HG02852 (cell line): ENCODE measurements at regions not wholly inside any gene's neighbourhood (a gene's known extent, or its start where the extent isn't known, plus 50 kb on each side); places are given as distances from the start of the nearest gene placed in this dataset.

Experiments
- ATAC-seq: cut with Tn5 transposase; IDR thresholded peaks from one replicate; pipeline ENCODE4 v1.9.1; 2021; ENCODE audit warnings: mild to moderate bottlenecking, moderate library complexity; ENCODE audit not compliant: unreplicated experiment

- ATAC-seq: no peak
These were observed 237.0 kb upstream of the UBE2E3 start for GRCh38 chr2:180743401-180743800.

GRCh38 chr2:180742801-180743200 is 237.6 kb upstream of the UBE2E3 start:
- no peak for ATAC-seq

- ATAC-seq: no peak
These were observed 241.3 kb upstream of the UBE2E3 start for GRCh38 chr2:180739070-180739469.

GRCh38 chr2:180735799-180736198 is 244.6 kb upstream of the UBE2E3 start:
- no peak for ATAC-seq

- no peak for ATAC-seq
These were observed 246.0 kb upstream of the UBE2E3 start for GRCh38 chr2:180734382-180734781.

GRCh38 chr2:180733330-180733729 is 247.1 kb upstream of the UBE2E3 start:
- ATAC-seq: no peak

- ATAC-seq: no peak
These were observed 248.1 kb upstream of the UBE2E3 start for GRCh38 chr2:180732337-180732736.

- ATAC-seq: no peak
These were observed 249.4 kb upstream of the UBE2E3 start for GRCh38 chr2:180730976-180731375.

GRCh38 chr2:180728928-180729559 is 251.4 kb upstream of the UBE2E3 start:
- ATAC-seq: no peak

- ATAC-seq: no peak
These were observed 256.7 kb upstream of the UBE2E3 start for GRCh38 chr2:180723712-180724111.

- ATAC-seq: no peak
These were observed 257.7 kb upstream of the UBE2E3 start for GRCh38 chr2:180722551-180723239.

- ATAC-seq: no peak
These were observed 259.6 kb upstream of the UBE2E3 start for GRCh38 chr2:180720829-180721228.

GRCh38 chr2:180717588-180717987 is 262.8 kb upstream of the UBE2E3 start:
- ATAC-seq: no peak

GRCh38 chr2:180716186-180717180 is 263.9 kb upstream of the UBE2E3 start:
- ATAC-seq: no peak

- ATAC-seq: no peak
These were observed 265.4 kb upstream of the UBE2E3 start for GRCh38 chr2:180715044-180715443.

- ATAC-seq: no peak
These were observed 270.8 kb upstream of the UBE2E3 start for GRCh38 chr2:180709392-180710145.

GRCh38 chr2:180707884-180708205 is 272.6 kb upstream of the UBE2E3 start:
- no peak for ATAC-seq

- ATAC-seq: no peak
These were observed 273.1 kb upstream of the UBE2E3 start for GRCh38 chr2:180707175-180707883.

GRCh38 chr2:180706694-180707093 is 273.7 kb upstream of the UBE2E3 start:
- ATAC-seq: no peak

- no peak for ATAC-seq
These were observed 274.9 kb upstream of the UBE2E3 start for GRCh38 chr2:180705551-180705950.
